HG03066 (cell line): ENCODE measurements at regions not wholly inside any gene's neighbourhood (a gene's known extent, or its start where the extent isn't known, plus 50 kb on each side); places are given as distances from the start of the nearest gene placed in this dataset.

ENCODE experiments used
- ATAC-seq: cut with Tn5 transposase; IDR thresholded peaks from one replicate; pipeline ENCODE4 v1.9.1; 2021; ENCODE audit warnings: low read depth; ENCODE audit not compliant: unreplicated experiment

GRCh38 chr7:46486256-46487206 lies 565.5 kb upstream of the IGFBP3 start:
- ATAC-seq = no peak

- ATAC-seq = no peak
Observed at GRCh38 chr7:46485481-46486065, 564.5 kb upstream of the IGFBP3 start.

- ATAC-seq = no peak
Observed at GRCh38 chr7:46484906-46485305, 563.8 kb upstream of the IGFBP3 start.

DNA sequence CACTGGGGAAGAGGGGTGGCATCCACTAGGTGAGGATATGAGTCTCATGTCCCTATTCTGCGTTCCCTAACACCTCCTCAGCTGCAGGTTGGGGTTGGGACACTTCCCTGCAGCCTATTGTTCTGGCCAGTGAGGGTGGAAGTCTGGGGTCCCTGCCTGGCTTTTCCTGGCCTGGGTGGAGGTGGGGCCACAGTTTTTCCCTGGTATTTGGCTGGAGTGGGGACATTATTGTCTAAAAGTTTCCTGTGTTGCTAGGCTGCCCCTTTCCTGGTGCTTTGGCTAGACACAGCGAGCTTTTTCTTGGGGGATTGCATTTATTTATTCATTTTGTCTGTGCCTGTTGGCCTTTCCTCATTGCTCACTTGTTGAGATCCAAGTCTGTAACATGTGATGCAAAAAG lies 559.5 kb upstream of the IGFBP3 start:
- no peak for ATAC-seq

GRCh38 chr7:46479680-46480079 lies 558.6 kb upstream of the IGFBP3 start:
- ATAC-seq = no peak

DNA sequence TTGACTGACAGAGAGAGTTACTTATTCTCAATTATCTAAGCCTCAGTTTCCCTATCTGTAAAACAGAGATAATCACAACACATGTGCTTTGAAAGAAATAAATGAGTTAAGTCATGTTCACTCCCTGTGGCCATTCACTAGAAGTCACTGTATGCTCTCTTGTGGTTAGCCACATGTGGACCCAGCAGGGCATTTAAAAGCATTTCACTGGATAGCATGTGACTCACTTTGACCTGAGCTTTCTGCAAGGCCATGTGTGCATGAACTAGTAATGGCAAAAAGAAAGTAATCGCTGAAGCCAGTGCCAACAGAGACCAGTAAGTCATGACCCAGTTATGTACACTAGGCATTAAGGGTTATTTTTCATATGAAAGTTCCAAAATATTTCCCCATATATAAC lies 557.0 kb upstream of the IGFBP3 start:
- ATAC-seq = no peak

DNA sequence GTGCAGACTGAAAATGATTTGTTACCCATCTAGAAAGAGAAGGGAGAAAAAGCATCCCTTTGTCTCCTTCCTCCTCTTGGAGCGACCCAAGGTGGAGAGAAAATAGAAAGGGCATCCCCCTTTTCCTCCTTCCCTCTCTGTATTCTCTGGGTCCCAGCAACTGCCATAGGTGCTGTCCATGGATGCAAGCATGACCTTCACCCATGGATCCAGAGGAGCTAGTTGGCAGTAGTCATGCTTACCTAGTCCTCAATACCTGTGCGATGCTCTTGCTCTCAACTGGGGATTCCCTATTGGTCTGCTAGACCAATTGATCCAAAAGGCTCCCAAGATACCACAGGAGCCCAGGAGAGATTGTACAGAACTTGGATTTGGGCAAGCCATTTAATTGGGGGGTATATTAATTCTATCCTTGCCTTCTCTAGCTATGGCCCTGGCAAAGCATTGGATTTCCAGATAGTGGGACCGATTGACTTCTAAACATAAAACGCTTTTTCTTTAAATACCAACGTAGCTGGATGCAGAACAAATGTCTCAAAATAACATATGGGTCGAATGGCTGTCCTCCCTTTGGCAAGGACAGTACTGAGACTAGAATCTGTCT lies 547.8 kb upstream of the IGFBP3 start:
- no peak for ATAC-seq

GRCh38 chr7:46463170-46463569 lies 542.1 kb upstream of the IGFBP3 start:
- ATAC-seq = no peak

- ATAC-seq = no peak
Observed at GRCh38 chr7:46461334-46461777, 540.3 kb upstream of the IGFBP3 start.

GRCh38 chr7:46459942-46460341 lies 538.9 kb upstream of the IGFBP3 start:
- no peak for ATAC-seq

DNA sequence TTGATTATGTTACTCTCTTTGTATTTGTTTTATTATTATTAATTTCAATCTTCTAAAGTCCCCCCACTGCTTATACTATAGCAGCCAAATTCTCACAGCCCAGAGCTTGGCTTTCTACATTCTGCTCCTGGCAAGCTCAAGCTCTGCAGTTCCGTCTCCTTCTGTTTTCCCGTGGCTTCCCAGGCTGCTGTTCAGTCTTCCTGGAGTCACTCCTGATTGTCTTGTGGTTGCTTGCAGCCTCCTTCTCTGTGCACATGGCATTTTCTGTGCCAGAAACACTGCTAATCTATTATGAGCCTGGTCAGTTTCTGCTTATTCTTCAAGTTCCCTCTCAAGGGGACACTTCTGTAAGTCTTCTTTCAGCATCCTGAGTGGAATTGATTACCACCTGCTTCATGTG lies 533.7 kb upstream of the IGFBP3 start:
- ATAC-seq = no peak

- ATAC-seq = no peak
Observed at GRCh38 chr7:46452561-46453135, 531.6 kb upstream of the IGFBP3 start.

- no peak for ATAC-seq
Observed at GRCh38 chr7:46451846-46452245, 530.8 kb upstream of the IGFBP3 start.

DNA sequence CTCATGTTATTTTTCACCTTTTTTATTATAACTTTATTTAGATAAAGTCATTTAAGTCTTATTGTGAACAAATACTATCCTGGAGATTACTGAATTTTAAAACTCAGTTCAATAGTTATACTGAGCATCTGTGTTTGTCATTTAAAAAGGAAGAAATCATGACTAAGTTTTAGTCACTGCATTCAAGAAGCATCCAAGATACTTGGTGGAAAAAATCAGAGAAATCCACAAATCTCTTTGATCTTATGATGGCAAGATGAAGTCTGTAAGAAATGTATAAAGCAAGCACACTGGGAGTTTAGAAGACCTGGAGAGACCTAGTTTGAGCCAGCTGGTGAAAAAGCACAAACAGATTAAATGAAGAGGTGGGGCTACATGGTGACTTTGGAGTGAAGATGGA lies 529.8 kb upstream of the IGFBP3 start:
- no peak for ATAC-seq

GRCh38 chr7:46450425-46450824 lies 529.4 kb upstream of the IGFBP3 start:
- no peak for ATAC-seq

DNA sequence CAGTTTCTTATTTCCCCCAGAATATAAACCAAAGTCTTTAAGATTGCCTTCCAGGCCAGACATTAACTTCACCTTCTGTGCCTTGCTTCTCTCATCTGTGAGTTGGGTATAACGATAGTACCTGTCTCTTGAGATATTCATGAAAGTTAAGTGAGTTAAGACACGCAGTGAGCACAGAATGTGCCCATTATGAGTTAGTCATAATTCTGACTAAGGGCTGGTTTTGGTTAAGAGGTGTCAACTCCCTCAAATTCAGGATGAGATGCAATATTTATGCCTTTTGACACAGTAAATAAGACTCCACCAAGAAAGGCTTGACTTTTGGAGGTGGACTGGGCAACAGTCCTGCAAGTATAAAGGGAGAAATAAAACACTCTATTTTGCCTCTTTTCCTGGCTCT lies 528.7 kb upstream of the IGFBP3 start:
- no peak for ATAC-seq

GRCh38 chr7:46448478-46448877 lies 527.4 kb upstream of the IGFBP3 start:
- no peak for ATAC-seq

DNA sequence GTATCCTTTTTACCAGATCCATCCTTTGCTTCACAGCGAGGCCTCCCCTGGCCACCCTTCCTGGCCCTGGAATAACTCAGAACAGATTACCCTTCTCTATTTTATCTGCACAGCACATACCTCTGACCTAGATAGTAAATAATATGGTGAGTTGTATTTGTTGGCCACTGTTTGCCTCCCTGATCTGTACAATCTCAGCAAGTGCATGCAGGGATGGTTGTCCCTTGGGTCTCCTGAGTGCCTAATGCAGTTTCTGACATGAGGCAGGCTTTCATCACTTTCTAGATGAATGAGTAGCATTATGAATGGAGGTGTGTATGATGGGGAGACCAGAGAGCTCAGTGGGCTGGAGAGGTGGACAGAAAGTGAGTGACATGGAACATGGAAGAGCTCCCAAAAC lies 525.1 kb upstream of the IGFBP3 start:
- no peak for ATAC-seq

DNA sequence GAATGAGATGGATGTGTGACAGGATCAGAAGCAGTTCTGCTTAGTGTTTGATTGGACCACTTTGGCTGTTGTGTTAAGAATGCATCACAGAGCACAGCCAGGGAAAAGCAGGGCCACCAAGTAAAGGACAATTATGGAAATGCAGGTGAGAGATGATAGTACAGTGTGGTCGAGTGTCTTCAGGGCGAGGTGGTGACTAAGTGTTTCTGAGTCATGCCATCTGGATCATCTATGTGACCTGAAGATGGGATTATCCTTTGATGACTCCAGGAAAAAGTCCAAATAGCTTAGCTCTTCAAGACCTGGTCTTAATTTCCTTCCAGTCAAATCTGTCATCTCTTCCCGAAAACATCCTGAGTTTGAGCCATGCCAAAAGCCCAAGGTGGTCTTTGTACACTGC lies 523.2 kb upstream of the IGFBP3 start:
- no peak for ATAC-seq

- no peak for ATAC-seq
Observed at GRCh38 chr7:46440186-46440585, 519.1 kb upstream of the IGFBP3 start.

DNA sequence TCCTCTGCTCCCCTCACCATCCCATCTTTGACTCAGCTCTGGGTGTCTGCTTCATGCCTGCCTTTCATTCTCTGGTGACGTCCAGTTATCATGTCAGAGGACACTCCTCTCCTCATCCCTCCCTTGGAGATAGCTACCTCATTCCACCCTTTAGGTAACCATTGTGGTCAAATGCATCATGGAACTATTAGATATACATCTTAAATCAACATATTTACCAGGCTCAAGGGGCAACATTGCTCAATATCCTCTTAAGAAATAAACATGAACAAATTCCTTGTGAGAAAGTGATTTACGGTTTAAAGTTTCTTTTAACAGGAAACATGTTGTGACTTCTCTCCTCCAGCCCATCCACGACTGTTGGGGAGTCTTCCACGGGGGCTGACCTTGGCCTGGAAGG lies 511.6 kb upstream of the IGFBP3 start:
- no peak for ATAC-seq
